ENCODE measurements at regions not wholly inside any gene's neighbourhood (a gene's known extent, or its start where the extent isn't known, plus 50 kb on each side); places are given as distances from the start of the nearest gene placed in this dataset.
"Not testable (repeated sequence)": the region's sequence is repeated elsewhere in the genome, so short reads cannot be mapped to it uniquely, and the experiment has no call there.

GRCh38 chr10:109281347-109281746 is 642.0 kb downstream of the XPNPEP1 start:
- no peak for DNase-seq (ENCODE audit: low read depth in 3 of 3)

GRCh38 chr10:109280837-109281236 is 642.5 kb downstream of the XPNPEP1 start:
- no peak for DNase-seq (ENCODE audit: low read depth in 3 of 3)

- no peak for DNase-seq (ENCODE audit: low read depth in 3 of 3)
Observed at GRCh38 chr10:109277456-109277855, 645.9 kb downstream of the XPNPEP1 start.

GRCh38 chr10:109275960-109276359 is 647.4 kb downstream of the XPNPEP1 start:
- no peak for DNase-seq (ENCODE audit: low read depth in 3 of 3)

- no peak for DNase-seq (ENCODE audit: low read depth in 3 of 3)
Observed at GRCh38 chr10:109274681-109275080, 648.6 kb downstream of the XPNPEP1 start.

GRCh38 chr10:109270173-109270572 is 653.1 kb downstream of the XPNPEP1 start:
- DNase-seq (ENCODE audit: low read depth in 3 of 3) = no peak

- no peak for DNase-seq (ENCODE audit: low read depth in 3 of 3)
Observed at GRCh38 chr10:109264004-109264403, 659.3 kb downstream of the XPNPEP1 start.

GRCh38 chr10:109261231-109261630 is 662.1 kb downstream of the XPNPEP1 start:
- DNase-seq (ENCODE audit: low read depth in 3 of 3) = no peak

GRCh38 chr10:109259293-109259692 is 664.0 kb downstream of the XPNPEP1 start:
- DNase-seq (ENCODE audit: low read depth in 3 of 3) = no peak

GRCh38 chr10:109253306-109253705 is 670.0 kb downstream of the XPNPEP1 start:
- DNase-seq (ENCODE audit: low read depth in 3 of 3) = no peak

- no peak for DNase-seq (ENCODE audit: low read depth in 3 of 3)
Observed at GRCh38 chr10:109250152-109250551, 673.2 kb downstream of the XPNPEP1 start.

- DNase-seq (ENCODE audit: low read depth in 3 of 3) = no peak
Observed at GRCh38 chr10:109247814-109248213, 675.5 kb downstream of the XPNPEP1 start.

GRCh38 chr10:109245821-109246220 is 677.5 kb downstream of the XPNPEP1 start:
- DNase-seq (ENCODE audit: low read depth in 3 of 3) = no peak

GRCh38 chr10:109239371-109239770 is 683.9 kb downstream of the XPNPEP1 start:
- DNase-seq (ENCODE audit: low read depth in 3 of 3) = no peak

- DNase-seq (ENCODE audit: low read depth in 3 of 3) = no peak
Observed at GRCh38 chr10:109237682-109238081, 685.6 kb downstream of the XPNPEP1 start.

- DNase-seq (ENCODE audit: low read depth in 3 of 3) = no peak
Observed at GRCh38 chr10:109237050-109237449, 686.3 kb downstream of the XPNPEP1 start.

- DNase-seq (ENCODE audit: low read depth in 3 of 3) = not testable (repeated sequence)
Observed at GRCh38 chr10:109223533-109223932, 699.8 kb downstream of the XPNPEP1 start.

- no peak for DNase-seq (ENCODE audit: low read depth in 3 of 3)
Observed at GRCh38 chr10:109219935-109220605, 703.2 kb downstream of the XPNPEP1 start.

GRCh38 chr10:109218207-109218606 is 705.1 kb downstream of the XPNPEP1 start:
- no peak for DNase-seq (ENCODE audit: low read depth in 3 of 3)

- no peak for DNase-seq (ENCODE audit: low read depth in 3 of 3)
Observed at GRCh38 chr10:109215291-109216075, 707.8 kb downstream of the XPNPEP1 start.

GRCh38 chr10:109214891-109215290 is 708.4 kb downstream of the XPNPEP1 start:
- not testable (repeated sequence) for DNase-seq (ENCODE audit: low read depth in 3 of 3)

- no peak for DNase-seq (ENCODE audit: low read depth in 3 of 3)
Observed at GRCh38 chr10:109207361-109207760, 716.0 kb downstream of the XPNPEP1 start.

GRCh38 chr10:109205929-109206585 is 717.3 kb downstream of the XPNPEP1 start:
- no peak for DNase-seq (ENCODE audit: low read depth in 3 of 3)

Data from stimulated activated CD4-positive, alpha-beta T cell treated with anti-CD3 and anti-CD28 coated beads, TNF-alpha, amount 100 ng/mL, for 24 hours (primary cell).